ENCODE measurements at regions not wholly inside any gene's neighbourhood (a gene's known extent, or its start where the extent isn't known, plus 50 kb on each side); places are given as distances from the start of the nearest gene placed in this dataset.

GRCh38 chr2:240214790-240215675 is 74.6 kb upstream of the OTOS start:
- Histone ChIP-seq H3K4me2 (ENCODE audit: low read length) (no peak overlapping the region), H3K27me3 (ENCODE audit: control insufficient read depth, insufficient read depth, low read length) (no peaks in the 10 kb centered on the region), H3K4me3 (ENCODE audit: low read depth, low read length) (no peak overlapping the region), H3K9ac (no peak overlapping the region), H3K4me1 (no peaks in the 10 kb centered on the region), H2AFZ (no peak overlapping the region), H3K9me3 (ENCODE audit: control insufficient read depth, low read length) (no peaks in the 10 kb centered on the region), H3K79me2 (no peaks in the 10 kb centered on the region), H3K27ac (no peak overlapping the region), H3K36me3 (ENCODE audit: control insufficient read depth, insufficient read depth, low read length) (no peaks in the 10 kb centered on the region)
- TF ChIP-seq CTCF (IDR thresholded peaks at IDR 0.05) = no peak

GRCh38 chr2:240215676-240216051 is 75.2 kb upstream of the OTOS start:
- no peaks in the 10 kb centered on the region for H3K27me3 ChIP-seq (ENCODE audit: control insufficient read depth, insufficient read depth, low read length)
- no peaks in the 10 kb centered on the region for H3K9me3 ChIP-seq (ENCODE audit: control insufficient read depth, low read length)
- no peak for TF ChIP-seq CTCF (IDR thresholded peaks at IDR 0.05)

GRCh38 chr2:240216167-240216566 is 75.7 kb upstream of the OTOS start:
- Histone ChIP-seq H3K27ac (no peak overlapping the region), H3K36me3 (ENCODE audit: control insufficient read depth, insufficient read depth, low read length) (no peaks in the 10 kb centered on the region), H2AFZ (no peak overlapping the region)

More at GRCh38 chr2:240215676-240216051, 75.2 kb upstream of the OTOS start:
- H3K4me1 ChIP-seq = no peaks in the 10 kb centered on the region
- H3K79me2 ChIP-seq = no peaks in the 10 kb centered on the region
- no peak overlapping the region for H3K4me3 ChIP-seq (ENCODE audit: low read depth, low read length)
- H3K4me2 ChIP-seq (ENCODE audit: low read length) = no peak overlapping the region
- no peak overlapping the region for H2AFZ ChIP-seq
- no peak overlapping the region for H3K9ac ChIP-seq
- H3K36me3 ChIP-seq (ENCODE audit: control insufficient read depth, insufficient read depth, low read length) = no peaks in the 10 kb centered on the region
- H3K27ac ChIP-seq = no peak overlapping the region

GRCh38 chr2:240217431-240218301 is 77.2 kb upstream of the OTOS start:
- H3K79me2 ChIP-seq = no peaks in the 10 kb centered on the region
- no peak overlapping the region for H3K4me2 ChIP-seq (ENCODE audit: low read length)
- TF ChIP-seq CTCF (IDR thresholded peaks at IDR 0.05) = no peak
- H3K9ac ChIP-seq = no peak overlapping the region
- H3K4me3 ChIP-seq (ENCODE audit: low read depth, low read length) = no peak overlapping the region
- H3K9me3 ChIP-seq (ENCODE audit: control insufficient read depth, low read length) = no peaks in the 10 kb centered on the region
- no peak overlapping the region for H2AFZ ChIP-seq
- H3K27ac ChIP-seq = no peak overlapping the region
- H3K4me1 ChIP-seq = no peaks in the 10 kb centered on the region
- H3K27me3 ChIP-seq (ENCODE audit: control insufficient read depth, insufficient read depth, low read length) = no peaks in the 10 kb centered on the region
- H3K36me3 ChIP-seq (ENCODE audit: control insufficient read depth, insufficient read depth, low read length) = no peaks in the 10 kb centered on the region

More at GRCh38 chr2:240216167-240216566, 75.7 kb upstream of the OTOS start:
- no peak for TF ChIP-seq CTCF (IDR thresholded peaks at IDR 0.05)
- no peak overlapping the region for H3K9ac ChIP-seq
- no peak overlapping the region for H3K4me2 ChIP-seq (ENCODE audit: low read length)
- H3K79me2 ChIP-seq = no peaks in the 10 kb centered on the region
- H3K4me3 ChIP-seq (ENCODE audit: low read depth, low read length) = no peak overlapping the region
- H3K27me3 ChIP-seq (ENCODE audit: control insufficient read depth, insufficient read depth, low read length) = no peaks in the 10 kb centered on the region
- H3K9me3 ChIP-seq (ENCODE audit: control insufficient read depth, low read length) = no peaks in the 10 kb centered on the region
- H3K4me1 ChIP-seq = no peaks in the 10 kb centered on the region
